CD4-positive, CD25-positive, alpha-beta regulatory T cell (primary cell): ENCODE measurements at regions not wholly inside any gene's neighbourhood (a gene's known extent, or its start where the extent isn't known, plus 50 kb on each side); places are given as distances from the start of the nearest gene placed in this dataset.

ENCODE experiments used
- ATAC-seq, 2 donors: fragments of 150-1000 bp; cut with Tn5 transposase; one replicate each; pipeline ENCODE4 v1.10.0; 2021; ENCODE audit warnings: low read depth in 2 of 2, moderate number of reproducible peaks in 2 of 2, moderate library complexity in 1 of 2
- DNase-seq, 3 donors: peaks; one replicate each; pipeline versions ENCODE4 v3.0.0 to v3.0.0-alpha.2; 2012 to 2022; ENCODE audit warnings: mixed read lengths in 1 of 3
- H3K27ac ChIP-seq: one replicate; pipeline ENCODE4 v1.7.0; 2013; ENCODE audit warnings: mild to moderate bottlenecking, low read length; ENCODE audit not compliant: insufficient read depth, poor library complexity, severe bottlenecking
- H3K27me3 ChIP-seq: one replicate; pipeline ENCODE4 v1.7.0; 2013; ENCODE audit warnings: low read length; ENCODE audit not compliant: control insufficient read depth, insufficient read depth
- H3K36me3 ChIP-seq: one replicate; pipeline ENCODE4 v1.7.0; 2013; ENCODE audit warnings: mild to moderate bottlenecking, low read length, moderate library complexity; ENCODE audit not compliant: control insufficient read depth, insufficient read depth
- H3K4me1 ChIP-seq: 2 replicates; pipeline ENCODE4 v1.7.0; 2013; ENCODE audit warnings: mild to moderate bottlenecking, low read length; ENCODE audit not compliant: insufficient read depth, control insufficient read depth, poor library complexity, severe bottlenecking
- H3K4me3 ChIP-seq: one replicate; pipeline ENCODE4 v1.7.0; 2013; ENCODE audit warnings: low read depth, mild to moderate bottlenecking, low read length, moderate library complexity
- H3K9me3 ChIP-seq, 2 experiments: 1 replicate in 1 of 2; 2 replicates in 1 of 2; pipeline ENCODE4 v1.7.0; 2013; ENCODE audit warnings: low read length in 2 of 2, mild to moderate bottlenecking in 1 of 2, moderate library complexity in 1 of 2; ENCODE audit not compliant: control insufficient read depth in 2 of 2
- H3K27ac Mint-ChIP-seq, 3 donors: one replicate each; pipeline ENCODE4 v1.8.0; 2020 to 2022; ENCODE audit warnings: mild to moderate bottlenecking in 3 of 3, mixed read lengths in 3 of 3, moderate library complexity in 2 of 3
- H3K27me3 Mint-ChIP-seq: one replicate; pipeline ENCODE4 v1.8.0; 2022; ENCODE audit warnings: mild to moderate bottlenecking, mixed read lengths
- H3K36me3 Mint-ChIP-seq: one replicate; pipeline ENCODE4 v1.8.0; 2020; ENCODE audit warnings: mixed read lengths
- H3K4me1 Mint-ChIP-seq, 4 donors: one replicate each; pipeline ENCODE4 v1.8.0; 2020 to 2022; ENCODE audit warnings: mixed read lengths in 4 of 4, mild to moderate bottlenecking in 1 of 4
- H3K4me3 Mint-ChIP-seq, 4 donors: one replicate each; pipeline ENCODE4 v1.8.0; 2020 to 2022; ENCODE audit warnings: mild to moderate bottlenecking in 4 of 4, mixed read lengths in 4 of 4, moderate library complexity in 3 of 4
- H3K9me3 Mint-ChIP-seq, 7 donors: one replicate each; pipeline ENCODE4 v1.8.0; 2020 to 2022; ENCODE audit warnings: mixed read lengths in 7 of 7, mild to moderate bottlenecking in 3 of 7, moderate library complexity in 2 of 7

DNA sequence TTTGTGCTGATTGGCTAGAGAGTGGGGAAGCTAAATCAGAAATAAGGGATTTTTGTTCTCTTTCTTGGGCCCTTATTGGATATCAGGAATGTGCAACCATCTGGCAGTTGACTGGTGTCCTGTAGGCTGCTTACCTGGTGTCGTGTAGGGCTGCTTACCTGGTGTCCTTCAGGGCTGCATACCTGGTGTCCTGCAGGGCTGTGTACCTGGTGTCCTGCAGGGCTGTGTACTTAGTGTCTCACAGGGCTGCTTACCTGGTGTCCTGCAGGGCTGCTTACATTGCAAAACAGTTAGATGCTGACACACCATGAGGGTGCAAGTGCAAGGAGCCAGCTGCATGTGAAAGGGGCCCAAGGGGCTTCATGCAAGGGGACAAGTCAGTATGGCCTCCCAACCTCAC is 249.3 kb downstream of the ICE1 start:
- Histone ChIP-seq H3K9me3 (no peaks in the 10 kb centered on the region), H3K27me3 (no peaks in the 10 kb centered on the region), H3K4me3 (no peak overlapping the region), H3K36me3 (no peaks in the 10 kb centered on the region), H3K27ac (no peak overlapping the region), H3K4me1 (no peaks in the 10 kb centered on the region)
- Mint-ChIP-seq H3K4me3 (no peak overlapping the region), H3K9me3 (peaks cover 0 to 2% (median 0%) of the 10 kb centered on the region in 7 donors), H3K4me1 (no peaks in the 10 kb centered on the region), H3K27ac (no peak overlapping the region), H3K27me3 (no peaks in the 10 kb centered on the region), H3K36me3 (no peaks in the 10 kb centered on the region)
- ATAC-seq (no peak), DNase-seq (no peak)

DNA sequence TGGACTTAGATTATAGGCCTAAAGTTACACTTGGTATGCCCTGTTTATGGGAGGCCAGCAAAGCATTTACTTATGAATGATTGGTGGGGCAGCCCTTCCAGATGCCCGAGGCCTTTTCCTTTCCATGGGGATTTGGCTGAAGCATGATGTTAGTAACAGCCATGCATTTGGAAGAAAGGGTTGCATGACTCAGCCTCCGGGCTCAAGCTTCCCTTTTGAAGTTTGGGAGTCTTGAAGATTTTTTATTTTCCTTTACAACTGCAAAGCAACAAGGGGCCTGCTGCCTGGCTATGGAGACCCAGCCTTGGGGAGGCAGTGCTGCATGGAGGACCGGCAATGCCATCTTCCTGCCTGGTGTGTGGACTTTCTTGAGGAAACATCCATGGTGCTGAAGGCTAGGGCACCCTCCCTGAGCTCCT is 244.7 kb downstream of the ICE1 start:
- H3K27me3 Mint-ChIP-seq: no peaks in the 10 kb centered on the region
- no peak overlapping the region for H3K27ac ChIP-seq
- H3K36me3 ChIP-seq: no peaks in the 10 kb centered on the region
- H3K4me1 Mint-ChIP-seq: no peaks in the 10 kb centered on the region
- no peak overlapping the region for H3K27ac Mint-ChIP-seq
- H3K9me3 ChIP-seq: no peaks in the 10 kb centered on the region
- H3K27me3 ChIP-seq: no peaks in the 10 kb centered on the region
- H3K4me3 Mint-ChIP-seq: no peak overlapping the region
- peaks cover 0 to 2% (median 0%) of the 10 kb centered on the region in 7 donors for H3K9me3 Mint-ChIP-seq
- ATAC-seq (no peak), DNase-seq (no peak)
- H3K4me3 ChIP-seq: no peak overlapping the region
- no peaks in the 10 kb centered on the region for H3K36me3 Mint-ChIP-seq
- H3K4me1 ChIP-seq: no peaks in the 10 kb centered on the region

DNA sequence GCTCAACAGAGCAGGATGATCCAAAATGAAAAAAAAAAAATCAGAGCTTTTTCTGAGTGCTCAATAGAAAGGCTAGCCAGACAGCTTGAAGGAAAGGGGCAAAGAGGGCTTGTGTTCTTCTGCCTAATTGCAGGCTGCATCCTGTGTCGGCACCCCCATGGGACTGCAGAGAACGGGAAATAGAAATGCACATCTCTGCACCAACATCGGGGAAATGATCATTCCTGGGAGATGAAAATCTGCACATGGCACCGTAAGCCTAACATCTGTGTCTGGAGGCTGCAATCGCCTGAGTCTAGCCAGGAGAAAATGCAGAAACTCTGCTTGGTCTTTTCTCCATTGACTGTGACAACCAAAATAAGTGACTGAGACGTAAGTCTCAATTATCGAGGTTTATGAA is 243.9 kb downstream of the ICE1 start:
- no peaks in the 10 kb centered on the region for H3K27me3 Mint-ChIP-seq
- Histone ChIP-seq H3K27me3 (no peaks in the 10 kb centered on the region), H3K4me3 (no peak overlapping the region), H3K27ac (no peak overlapping the region), H3K36me3 (no peaks in the 10 kb centered on the region), H3K4me1 (no peaks in the 10 kb centered on the region), H3K9me3 (no peaks in the 10 kb centered on the region)
- ATAC-seq (no peak), DNase-seq (no peak)
- H3K36me3 Mint-ChIP-seq: no peaks in the 10 kb centered on the region
- H3K4me3 Mint-ChIP-seq: no peak overlapping the region
- H3K4me1 Mint-ChIP-seq: no peaks in the 10 kb centered on the region
- H3K9me3 Mint-ChIP-seq: peaks cover 0 to 2% (median 0%) of the 10 kb centered on the region in 7 donors
- no peak overlapping the region for H3K27ac Mint-ChIP-seq

DNA sequence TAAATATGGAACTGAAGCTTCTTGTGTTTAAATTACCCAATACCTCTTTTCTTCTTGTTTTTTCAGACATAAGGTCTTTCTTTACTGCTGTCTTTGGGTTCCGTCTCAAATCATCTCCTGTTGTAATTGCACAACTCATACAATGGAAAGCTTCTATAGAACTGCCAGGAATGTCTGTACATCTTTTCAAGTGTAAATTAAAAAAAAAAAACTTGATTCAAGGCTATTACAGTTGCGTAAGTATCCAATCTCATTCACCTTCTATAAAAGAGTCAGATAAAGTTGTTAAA is 243.5 kb downstream of the ICE1 start:
- no peaks in the 10 kb centered on the region for H3K36me3 ChIP-seq
- Mint-ChIP-seq H3K36me3 (no peaks in the 10 kb centered on the region), H3K27ac (no peak overlapping the region), H3K4me3 (no peak overlapping the region), H3K27me3 (no peaks in the 10 kb centered on the region), H3K9me3 (peaks cover 0 to 2% (median 0%) of the 10 kb centered on the region in 7 donors), H3K4me1 (no peaks in the 10 kb centered on the region)
- H3K4me1 ChIP-seq: no peaks in the 10 kb centered on the region
- H3K4me3 ChIP-seq: no peak overlapping the region
- no peaks in the 10 kb centered on the region for H3K9me3 ChIP-seq
- H3K27me3 ChIP-seq: no peaks in the 10 kb centered on the region
- no peak for ATAC-seq
- no peak overlapping the region for H3K27ac ChIP-seq
- no peak for DNase-seq

DNA sequence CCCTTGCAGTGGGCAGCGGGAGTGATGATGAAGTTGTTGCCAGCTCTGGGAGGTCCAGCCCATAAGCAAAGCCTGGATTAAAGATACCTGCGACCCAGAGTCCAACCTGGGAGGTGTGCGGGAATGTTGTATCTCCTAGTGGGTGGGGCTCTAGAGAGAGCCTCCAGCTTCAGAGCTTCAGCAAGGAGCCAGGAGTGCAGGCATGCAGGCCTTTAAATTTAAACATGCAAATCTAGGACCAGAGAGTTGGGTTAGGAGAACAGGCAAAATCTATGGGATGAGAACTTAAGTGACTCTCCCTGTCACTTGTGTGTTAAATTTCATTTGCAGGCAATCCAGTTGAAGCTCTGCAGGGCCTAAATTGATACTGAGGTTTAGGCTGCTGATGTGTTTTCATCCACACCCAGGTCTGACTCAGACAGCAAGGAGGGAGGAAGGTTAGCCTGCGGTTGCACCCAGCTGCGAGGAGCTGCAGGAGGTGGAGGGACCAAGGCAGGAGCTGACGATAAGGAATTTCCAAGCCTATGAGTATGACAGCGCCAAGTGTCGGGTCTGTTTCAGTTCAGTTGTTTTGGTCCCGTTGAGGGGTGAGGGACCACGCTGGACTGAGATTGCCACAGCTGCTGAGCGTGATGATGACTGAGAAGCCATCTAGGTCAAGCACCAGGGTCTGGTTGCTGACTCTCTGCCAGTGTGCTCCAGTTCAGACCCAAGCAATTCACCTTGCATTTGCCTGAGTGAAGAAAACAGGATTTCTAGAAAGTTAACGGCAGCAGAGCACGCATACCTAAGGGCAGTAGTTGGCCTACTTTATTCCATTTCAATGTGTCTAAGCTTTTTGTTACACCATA is 243.0 kb downstream of the ICE1 start:
- H3K36me3 Mint-ChIP-seq: no peaks in the 10 kb centered on the region
- H3K4me1 ChIP-seq: no peaks in the 10 kb centered on the region
- H3K27me3 ChIP-seq: no peaks in the 10 kb centered on the region
- peaks cover 0 to 2% (median 0%) of the 10 kb centered on the region in 7 donors for H3K9me3 Mint-ChIP-seq
- H3K4me3 ChIP-seq: no peak overlapping the region
- no peak for ATAC-seq
- no peaks in the 10 kb centered on the region for H3K9me3 ChIP-seq
- H3K27ac Mint-ChIP-seq: no peak overlapping the region
- no peaks in the 10 kb centered on the region for H3K36me3 ChIP-seq
- H3K27ac ChIP-seq: no peak overlapping the region
- no peak for DNase-seq
- no peak overlapping the region for H3K4me3 Mint-ChIP-seq
- no peaks in the 10 kb centered on the region for H3K27me3 Mint-ChIP-seq
- no peaks in the 10 kb centered on the region for H3K4me1 Mint-ChIP-seq

DNA sequence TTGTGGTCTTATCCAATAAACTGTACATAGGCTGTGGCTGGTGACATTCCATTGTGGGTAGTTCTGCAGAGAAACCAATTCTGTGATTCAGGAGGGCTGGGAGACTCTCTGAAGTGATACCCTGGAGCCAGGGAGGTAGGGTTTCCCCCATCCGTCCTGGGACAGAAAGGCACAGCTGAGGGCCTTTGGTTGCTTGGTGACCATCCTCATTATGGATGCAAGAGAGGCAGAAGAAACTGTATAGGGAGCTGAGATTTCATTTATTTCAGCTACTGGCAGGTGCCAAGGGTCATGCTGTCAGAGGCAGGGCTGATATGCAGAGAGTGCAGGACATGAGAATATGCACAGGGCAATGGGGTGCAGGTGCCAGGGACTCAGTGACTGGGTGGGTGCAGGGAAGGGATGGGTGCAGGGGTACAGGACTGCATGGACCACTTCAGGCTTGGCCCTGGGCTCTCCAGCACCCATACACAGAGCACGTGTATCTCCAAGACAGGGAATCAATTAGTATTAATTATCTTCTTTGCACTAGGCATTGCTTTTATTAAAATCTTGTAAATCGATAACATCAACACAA is 236.5 kb downstream of the ICE1 start:
- Mint-ChIP-seq H3K4me1 (no peaks in the 10 kb centered on the region), H3K4me3 (no peak overlapping the region), H3K36me3 (no peaks in the 10 kb centered on the region), H3K27me3 (no peaks in the 10 kb centered on the region), H3K27ac (no peak overlapping the region), H3K9me3 (peaks cover 0 to 2% (median 0%) of the 10 kb centered on the region in 7 donors)
- ATAC-seq (no peak), DNase-seq (no peak)
- Histone ChIP-seq H3K27ac (no peak overlapping the region), H3K4me3 (no peak overlapping the region), H3K9me3 (no peaks in the 10 kb centered on the region), H3K36me3 (no peaks in the 10 kb centered on the region), H3K4me1 (no peaks in the 10 kb centered on the region), H3K27me3 (peaks cover 6% of the 10 kb centered on the region)

DNA sequence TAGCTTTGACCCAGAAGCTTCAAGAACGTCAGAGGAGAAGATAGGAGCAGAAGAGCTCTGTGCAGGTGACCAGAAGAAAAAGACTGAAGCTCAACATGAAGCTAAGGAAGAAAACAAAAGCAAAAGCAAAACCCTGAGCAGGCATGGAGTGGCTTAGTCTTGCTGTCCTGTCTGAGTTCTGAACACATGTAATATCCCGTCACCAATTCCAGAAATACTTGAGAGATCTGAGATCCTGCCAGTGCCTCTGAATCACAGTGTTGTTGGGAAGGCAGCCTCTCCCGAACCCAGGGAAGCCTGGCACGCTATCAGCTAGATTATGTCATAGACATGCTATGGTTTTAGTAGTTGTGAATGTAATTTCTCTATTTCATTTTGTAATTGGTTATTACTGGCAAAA is 235.7 kb downstream of the ICE1 start:
- H3K27ac Mint-ChIP-seq: no peak overlapping the region
- H3K27me3 Mint-ChIP-seq: no peaks in the 10 kb centered on the region
- H3K4me3 Mint-ChIP-seq: no peak overlapping the region

DNA sequence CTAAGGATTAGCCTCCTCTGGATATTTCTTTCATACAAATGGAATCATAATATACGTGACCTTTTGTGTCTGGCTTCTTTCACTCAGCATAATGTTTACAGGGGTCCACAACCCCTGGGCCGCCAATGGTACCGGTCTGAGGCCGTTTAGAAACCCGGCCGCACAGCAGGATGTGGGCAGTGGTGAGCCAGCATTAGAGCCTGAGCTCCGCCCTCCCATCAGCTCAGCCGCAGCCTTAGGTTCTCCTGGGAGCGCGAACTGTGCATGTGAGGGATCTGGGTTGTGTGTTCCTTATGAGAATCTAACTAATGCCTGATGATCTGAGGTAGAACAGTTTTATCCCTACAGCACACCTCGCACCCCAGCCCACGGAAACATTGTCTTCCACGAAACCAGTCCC is 229.7 kb downstream of the ICE1 start:
- Mint-ChIP-seq H3K27me3 (no peaks in the 10 kb centered on the region), H3K4me1 (no peaks in the 10 kb centered on the region), H3K36me3 (no peaks in the 10 kb centered on the region), H3K27ac (no peak overlapping the region), H3K4me3 (no peak overlapping the region), H3K9me3 (peaks cover 0 to 1% (median 0%) of the 10 kb centered on the region in 7 donors)
- H3K9me3 ChIP-seq: no peaks in the 10 kb centered on the region
- peaks cover 3% of the 10 kb centered on the region for H3K27me3 ChIP-seq
- H3K36me3 ChIP-seq: no peaks in the 10 kb centered on the region
- ATAC-seq: no peak
- no peak for DNase-seq
- H3K4me3 ChIP-seq: no peak overlapping the region
- H3K4me1 ChIP-seq: no peaks in the 10 kb centered on the region
- H3K27ac ChIP-seq: no peak overlapping the region

More for the DNA sequence above, 235.7 kb downstream of the ICE1 start:
- no peaks in the 10 kb centered on the region for H3K9me3 ChIP-seq
- Mint-ChIP-seq H3K9me3 (peaks cover 0 to 2% (median 0%) of the 10 kb centered on the region in 7 donors), H3K36me3 (no peaks in the 10 kb centered on the region), H3K4me1 (no peaks in the 10 kb centered on the region)
- ATAC-seq: no peak
- no peaks in the 10 kb centered on the region for H3K36me3 ChIP-seq
- H3K27me3 ChIP-seq: peaks cover 6% of the 10 kb centered on the region
- DNase-seq: no peak
- no peaks in the 10 kb centered on the region for H3K4me1 ChIP-seq
- H3K27ac ChIP-seq: no peak overlapping the region
- H3K4me3 ChIP-seq: no peak overlapping the region
